ENCODE measurements at regions not wholly inside any gene's neighbourhood (a gene's known extent, or its start where the extent isn't known, plus 50 kb on each side); places are given as distances from the start of the nearest gene placed in this dataset.

GRCh38 chr20:57946559-57947315 lies 236.9 kb upstream of the PMEPA1 start:
- TF ChIP-seq POLR2A (IDR thresholded peaks at IDR 0.05; ENCODE audit: low read depth, low read length) (no peak), CTCF (conservative IDR thresholded peaks at IDR 0.05; ENCODE audit: low read depth, low read length) (no peak), ELK1 (IDR thresholded peaks at IDR 0.05; ENCODE audit: borderline replicate concordance, low read depth, low read length) (no peak), BHLHE40 (IDR thresholded peaks at IDR 0.05; ENCODE audit: low read depth, low read length) (no peak), MXI1 (IDR thresholded peaks at IDR 0.05; ENCODE audit: borderline replicate concordance, low read depth, low read length) (no peak), CHD1 (IDR thresholded peaks at IDR 0.05; ENCODE audit: low read depth, low read length) (no peak)

All from IMR-90 (cell line).